ENCODE measurements at regions not wholly inside any gene's neighbourhood (a gene's known extent, or its start where the extent isn't known, plus 50 kb on each side); places are given as distances from the start of the nearest gene placed in this dataset.

DNA sequence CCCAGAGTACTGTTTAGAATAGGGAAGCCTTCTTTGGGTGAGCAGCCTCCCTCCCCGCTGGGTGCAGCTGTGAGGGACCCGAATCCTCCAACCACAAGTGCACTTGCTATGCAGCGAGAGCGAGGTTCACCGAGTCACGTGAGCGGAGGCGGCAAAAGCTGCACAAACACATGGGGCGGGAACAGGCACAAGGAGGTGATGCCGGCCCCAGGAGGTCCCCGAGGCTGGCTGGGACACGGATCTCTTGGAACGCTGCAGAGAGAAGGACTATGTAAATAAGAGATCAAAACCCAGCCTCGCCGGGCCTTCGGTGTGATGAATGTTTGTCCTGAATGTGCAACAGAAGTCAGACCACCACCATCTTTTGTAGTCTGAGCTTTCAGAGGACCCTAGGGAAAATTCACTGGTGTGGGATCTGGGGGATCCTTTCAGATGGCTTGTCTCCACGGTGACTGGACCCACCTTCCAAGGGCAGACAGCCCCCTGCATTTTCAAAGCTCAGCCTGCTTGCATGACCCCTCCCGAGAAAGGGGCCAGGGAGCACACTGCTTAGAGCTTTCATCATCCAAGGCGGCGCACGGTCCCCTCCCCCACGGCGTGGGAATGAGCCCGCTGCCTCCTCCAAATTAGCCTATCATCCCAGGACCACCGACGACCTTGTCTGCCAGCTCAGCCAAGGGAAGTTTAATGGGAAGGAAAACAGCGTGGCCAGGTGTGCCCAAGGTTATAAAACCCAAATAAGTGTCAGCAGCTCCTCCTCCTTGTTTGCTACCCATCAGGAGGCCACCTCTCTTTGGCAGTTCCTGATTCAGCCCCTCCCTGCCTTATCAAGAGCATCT, 327.7 kb downstream of the CXCL12 start:
- DNase-seq = no peak

DNA sequence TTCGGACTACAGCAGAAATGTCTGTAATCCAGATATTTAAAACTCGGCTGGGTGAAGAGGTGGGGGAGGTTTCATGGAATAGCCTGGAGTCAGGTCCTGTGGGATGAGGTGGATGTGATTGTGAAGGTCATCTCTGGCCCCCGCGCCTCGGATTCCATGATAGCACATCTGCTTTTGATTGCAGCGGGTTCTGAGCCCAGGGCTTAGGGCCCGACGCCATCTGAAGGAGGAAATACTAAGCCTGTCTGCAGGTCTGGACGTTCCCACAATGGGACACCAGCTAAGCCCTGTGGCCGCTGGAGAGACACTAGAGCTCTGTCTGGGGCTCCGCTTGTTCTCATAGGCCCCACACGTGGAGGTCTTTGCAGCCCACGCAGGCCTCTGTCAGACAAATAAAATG, 328.7 kb downstream of the CXCL12 start:
- no peak for DNase-seq

DNA sequence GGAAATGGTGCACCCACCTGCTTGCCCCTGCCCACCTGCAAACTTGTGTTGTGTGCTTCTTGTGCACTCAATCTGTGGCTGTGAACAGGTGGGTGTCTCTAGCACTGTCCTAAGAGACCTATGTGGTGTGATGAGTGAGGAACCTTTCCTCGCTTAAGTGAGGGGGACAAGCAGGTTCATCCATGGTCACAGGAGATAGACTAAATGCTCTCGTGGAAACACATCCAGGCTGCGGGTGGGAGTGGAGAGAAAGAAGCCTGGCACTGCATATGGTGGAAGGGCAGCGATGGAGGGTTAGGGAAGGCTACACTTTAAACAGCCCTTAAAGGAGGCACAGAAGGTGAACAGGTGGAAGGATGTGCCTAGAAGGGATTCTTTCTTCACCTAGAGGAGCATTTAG, 330.9 kb downstream of the CXCL12 start:
- no peak for DNase-seq

DNA sequence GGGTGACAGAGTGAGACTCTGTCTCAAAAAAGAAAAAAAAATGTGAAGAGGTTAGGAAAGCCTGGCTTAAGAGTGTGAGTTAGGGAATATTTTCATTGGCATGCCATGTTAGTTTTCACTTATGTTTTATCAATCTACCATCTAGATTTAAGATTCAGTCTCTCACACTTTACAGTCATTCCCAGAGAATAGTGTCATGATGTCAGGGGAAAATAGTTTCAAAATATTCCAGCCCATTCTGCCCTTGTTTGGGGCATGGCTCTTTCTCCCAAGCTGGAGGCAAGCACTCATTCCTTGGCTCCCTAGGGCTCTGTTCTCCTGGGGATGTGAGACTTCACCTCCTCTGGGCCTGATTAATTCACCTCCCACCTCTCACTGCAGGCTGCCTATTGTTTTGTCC, 331.5 kb downstream of the CXCL12 start:
- no peak for DNase-seq

DNA sequence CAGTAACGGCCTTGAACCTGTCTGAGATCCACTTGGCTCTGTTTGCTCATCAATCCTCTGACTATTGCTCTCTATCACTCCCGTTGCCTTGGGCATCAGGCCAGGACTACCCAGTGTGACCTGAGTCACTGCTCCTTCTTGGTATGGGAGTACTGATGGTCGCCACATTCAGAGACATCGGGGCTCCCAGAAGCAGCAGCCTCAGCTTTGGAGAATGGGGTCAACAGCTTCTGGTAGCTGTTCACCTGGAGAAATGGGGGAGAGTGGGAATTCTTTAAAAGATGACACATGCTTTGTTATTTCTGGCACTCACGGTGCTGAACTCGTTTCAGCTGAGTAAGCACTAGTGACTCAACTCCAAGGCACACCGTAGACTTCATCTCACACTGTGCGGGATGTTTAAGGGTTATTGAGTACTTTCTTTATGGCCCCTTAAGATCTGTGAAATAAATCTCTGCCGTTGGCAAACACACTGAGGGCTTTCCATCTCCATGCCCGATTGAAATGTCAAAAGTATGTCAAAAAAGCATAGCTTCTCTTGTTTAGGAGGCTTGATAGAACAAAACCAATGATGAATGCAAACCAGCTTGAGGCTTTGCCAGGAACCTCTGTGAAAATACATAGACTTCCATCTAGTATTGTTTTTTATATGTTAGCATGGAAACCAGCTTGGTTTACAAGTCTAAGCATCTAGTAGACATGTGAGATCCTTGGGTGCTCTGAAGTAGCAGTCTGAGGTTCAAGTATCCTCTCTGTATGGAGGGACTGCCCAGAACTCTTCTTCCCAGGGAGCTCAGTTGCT, 333.1 kb downstream of the CXCL12 start:
- DNase-seq = no peak

DNA sequence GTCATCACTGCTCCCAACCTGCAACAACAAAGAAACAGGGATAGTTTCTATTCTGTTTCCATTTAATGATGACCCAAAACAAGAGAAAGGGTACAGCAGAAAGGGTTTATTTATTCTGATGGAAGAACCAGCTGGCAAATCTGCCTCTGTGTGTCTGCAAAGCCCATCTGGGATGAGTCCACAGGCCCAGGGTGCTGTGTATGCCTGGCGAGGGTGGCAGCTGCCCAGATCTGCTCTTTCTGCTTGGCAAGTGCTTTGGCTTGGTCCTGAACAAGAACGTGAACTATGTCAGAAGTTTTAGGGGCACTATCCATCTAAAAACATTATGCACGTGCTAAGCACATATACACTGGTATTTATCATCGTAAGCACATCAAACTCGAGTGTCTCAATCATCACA, 333.8 kb downstream of the CXCL12 start:
- no peak for DNase-seq

DNA sequence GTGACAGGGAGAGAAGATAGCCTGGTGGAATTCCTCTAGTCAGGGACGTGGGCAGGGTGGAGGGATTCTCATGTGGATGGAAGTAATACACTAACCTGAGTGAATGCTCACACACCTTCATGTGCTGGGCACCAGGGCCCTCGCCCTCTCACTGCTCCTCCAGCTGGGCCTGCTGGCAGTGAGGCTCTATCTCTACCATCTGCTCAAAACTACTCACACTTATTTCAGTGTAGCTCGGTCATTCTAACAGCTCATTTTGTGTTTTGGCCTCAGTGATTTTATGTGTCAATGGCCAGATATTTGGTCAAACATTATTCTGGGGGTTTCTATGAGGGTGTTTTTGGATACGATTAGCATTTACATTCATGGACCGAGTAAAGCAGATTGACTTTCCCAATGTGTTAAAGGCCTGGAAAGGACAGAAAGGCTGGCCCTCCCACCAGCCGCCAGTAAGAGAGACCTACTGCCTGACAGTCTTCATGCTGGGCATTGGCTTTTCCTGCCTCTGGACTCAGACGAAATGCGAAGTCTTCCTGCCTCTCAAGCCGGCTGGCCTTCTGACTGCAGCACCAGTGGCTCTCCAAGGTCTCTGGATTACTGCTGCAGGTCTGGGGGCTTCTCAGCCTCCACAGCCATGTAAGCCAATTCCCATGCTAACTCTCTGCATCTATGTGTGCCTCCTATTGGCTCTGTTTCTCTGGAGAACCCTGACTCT, 335.4 kb downstream of the CXCL12 start:
- DNase-seq = no peak

DNA sequence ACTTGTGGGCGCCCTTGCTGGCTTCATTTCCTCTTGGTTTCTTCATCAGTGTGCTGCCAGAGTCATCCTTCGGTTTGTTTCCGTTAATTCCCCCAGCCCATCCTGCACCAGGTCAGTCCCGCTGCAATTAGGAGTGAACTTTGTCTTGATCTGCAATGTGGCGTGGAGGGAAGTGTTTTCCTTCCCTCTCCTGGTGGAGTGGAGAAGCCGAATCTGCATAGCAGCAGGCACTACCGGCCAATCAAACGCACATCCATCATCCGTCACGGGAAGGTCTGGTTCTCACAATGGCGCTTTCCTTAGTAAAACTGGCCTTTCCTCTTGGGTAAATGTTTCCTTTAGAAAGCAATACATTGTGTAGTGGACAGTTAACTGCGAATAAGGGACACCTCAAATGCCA, 337.5 kb downstream of the CXCL12 start:
- DNase-seq = no peak

DNA sequence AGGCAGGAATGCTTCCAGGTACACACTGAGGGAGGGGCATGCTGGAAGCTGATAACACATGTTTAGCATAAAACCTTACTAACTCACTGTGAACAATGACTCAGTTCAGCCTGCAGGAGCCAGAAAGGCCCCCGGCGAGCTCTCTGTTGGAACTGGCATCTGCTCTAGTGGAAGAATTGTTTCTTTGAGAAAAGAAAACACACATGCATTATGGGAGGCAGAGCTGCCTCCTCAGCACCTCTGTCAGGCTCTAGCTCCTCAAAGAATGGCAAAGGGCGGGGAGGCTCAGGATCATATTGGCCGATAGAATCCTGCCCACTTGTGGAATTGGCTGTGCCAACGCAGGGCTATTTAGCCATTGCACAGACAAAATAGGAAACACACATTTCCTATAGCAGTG, 338.3 kb downstream of the CXCL12 start:
- DNase-seq = no peak

DNA sequence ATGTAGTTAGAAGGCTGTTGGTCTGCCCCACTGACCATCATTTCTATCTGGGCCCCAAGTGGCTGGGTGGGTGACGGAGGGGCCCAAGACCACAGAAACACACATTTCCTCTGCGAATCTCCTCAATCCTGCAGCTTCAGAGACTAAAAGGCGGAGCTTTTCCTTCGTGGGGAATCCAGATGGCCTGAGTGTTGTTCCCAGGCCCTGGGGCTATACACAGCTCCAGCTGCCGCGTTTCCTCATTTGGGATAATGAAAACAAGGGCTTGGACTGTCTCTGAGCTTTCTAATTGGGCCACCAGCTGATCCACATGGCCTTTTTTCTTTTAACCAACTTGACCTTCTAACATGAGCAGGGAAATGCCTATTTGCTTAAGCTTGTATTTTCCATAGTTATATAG, 339.9 kb downstream of the CXCL12 start:
- DNase-seq = no peak

DNA sequence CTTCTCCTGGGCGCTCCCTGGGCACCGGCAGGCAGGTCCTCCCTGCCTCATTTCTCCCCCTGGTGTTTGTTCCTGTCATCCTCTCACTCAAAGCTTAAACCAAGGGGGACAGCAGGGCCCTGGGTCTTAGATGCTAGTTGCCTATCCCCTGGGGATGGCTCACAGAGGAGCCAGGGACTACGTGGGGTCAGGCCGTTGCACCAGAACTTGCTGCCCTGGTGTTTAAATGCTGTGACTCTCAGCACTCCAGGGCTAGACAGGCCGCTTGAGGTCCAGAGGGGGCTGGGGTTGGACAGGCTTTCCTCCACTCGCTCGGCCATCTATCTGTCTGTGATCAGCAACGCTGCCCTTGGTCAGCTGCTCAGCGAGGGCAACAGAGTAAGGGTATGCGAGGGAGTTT, 340.3 kb downstream of the CXCL12 start:
- no peak for DNase-seq

DNA sequence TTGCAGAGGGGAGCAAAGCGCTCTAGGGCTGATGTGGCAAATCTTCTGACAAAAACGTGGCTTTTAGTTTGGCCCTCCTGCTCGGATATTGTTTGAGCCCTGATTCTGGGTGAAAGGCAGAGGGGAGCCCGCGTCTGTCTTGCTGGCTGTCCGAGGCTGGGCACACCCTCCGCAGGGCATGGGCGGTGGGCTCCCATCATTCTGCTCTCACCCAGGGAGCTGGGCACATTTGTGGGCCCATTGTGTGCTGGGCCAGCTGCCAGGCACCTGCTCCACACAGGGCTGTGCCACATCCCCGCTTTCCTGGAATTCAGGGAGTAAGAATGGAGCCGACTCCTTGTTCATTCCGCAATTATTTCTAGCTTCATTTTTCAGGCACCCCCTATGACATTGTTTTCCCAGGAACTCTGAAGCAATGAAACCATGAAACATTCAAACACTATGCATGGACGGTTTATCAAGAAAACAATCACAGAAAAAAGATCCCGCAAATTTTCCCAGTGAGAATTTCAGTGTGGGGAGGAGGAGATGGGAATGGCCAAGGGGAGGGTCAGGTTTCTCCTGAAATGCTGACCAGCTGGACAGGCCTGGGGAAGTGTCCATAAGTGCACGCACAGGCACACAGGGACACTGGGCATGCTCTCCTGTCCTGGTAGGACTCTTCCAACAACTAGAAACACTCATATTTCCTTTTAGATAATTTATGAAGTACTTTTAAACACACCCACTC, 341.1 kb downstream of the CXCL12 start:
- DNase-seq = no peak

DNA sequence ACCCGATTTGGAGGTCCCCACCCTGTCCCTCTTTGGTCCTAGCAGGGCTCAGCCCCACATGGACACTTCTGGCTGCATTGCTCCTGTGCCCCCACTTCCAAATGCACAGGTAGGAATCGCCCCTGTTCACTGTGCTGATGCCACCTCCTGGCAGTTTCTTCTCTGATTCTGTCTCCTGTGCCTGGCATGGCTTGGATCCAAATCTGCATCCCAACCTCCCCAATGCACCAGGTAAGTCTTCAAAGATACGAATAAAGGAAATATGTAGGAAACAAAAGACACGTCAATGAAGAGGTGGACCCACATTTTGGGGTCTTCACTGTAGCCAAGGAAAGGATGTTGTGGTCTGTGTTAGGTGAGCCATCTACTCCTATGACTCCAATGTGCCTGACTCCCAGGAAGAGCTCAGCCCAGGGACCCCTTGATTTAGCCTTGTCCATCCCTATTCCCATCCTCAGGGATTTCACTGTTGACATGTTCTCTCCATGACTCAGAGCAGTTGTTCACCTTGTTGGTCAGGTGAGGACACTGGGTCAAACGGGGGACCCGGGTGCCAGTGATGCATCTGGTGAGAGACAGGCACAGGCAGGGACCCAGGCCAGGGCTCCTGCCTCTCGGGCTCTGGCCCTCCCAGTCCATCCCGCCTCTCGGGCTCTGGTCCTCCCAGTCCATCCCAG, 341.8 kb downstream of the CXCL12 start:
- DNase-seq = no peak

DNA sequence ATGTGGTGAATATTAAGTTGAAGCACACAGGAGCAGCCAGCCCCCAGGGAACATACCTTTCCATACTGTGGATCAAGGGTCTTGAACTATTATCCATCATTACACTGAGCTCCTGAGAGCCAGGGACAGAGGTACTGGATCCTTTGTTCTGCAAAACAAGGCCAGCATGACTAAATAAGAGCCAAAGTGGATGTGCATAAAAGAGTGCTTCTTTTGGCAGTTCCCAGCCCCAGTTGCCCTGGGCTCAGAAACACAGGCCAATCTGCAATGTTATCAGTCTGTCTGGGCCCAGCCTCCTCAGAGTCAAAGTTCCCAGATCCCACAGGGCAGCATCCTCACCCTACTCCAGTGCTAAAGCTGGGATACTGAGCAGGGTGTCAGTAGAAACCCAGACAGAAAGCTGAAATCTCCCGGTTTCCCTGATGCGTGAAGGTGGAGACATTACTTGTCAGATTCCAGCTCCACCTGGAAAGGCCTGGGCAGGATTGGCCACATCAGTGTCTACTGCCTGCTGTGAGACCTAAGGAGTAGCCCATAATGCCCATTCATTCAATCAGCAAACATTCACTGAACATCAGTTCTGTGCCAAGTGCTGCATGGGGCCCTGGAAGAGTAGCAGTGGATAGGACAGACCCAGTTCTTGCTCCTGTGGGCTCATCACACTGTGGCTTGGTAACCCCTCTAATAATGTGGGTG, 342.7 kb downstream of the CXCL12 start:
- no peak for DNase-seq

DNA sequence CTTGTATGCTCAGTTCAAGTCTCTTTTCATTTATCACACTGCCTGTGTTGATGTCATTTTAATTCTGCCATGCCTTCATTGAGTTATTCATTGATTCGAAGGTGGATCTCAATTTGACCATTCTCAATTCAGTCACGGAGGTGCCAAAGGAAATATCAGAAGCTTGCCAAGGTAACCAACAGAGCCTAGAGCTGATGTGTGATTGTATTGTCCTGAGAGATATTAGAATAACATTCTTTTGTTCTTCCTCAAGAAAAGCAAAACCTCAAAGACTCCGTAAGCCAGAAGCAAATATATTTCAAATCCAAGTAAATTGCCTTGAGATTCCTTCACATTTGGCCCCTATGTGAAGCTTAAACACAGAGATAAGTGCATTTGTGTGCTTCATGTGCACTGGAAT, 345.3 kb downstream of the CXCL12 start:
- DNase-seq = no peak

DNA sequence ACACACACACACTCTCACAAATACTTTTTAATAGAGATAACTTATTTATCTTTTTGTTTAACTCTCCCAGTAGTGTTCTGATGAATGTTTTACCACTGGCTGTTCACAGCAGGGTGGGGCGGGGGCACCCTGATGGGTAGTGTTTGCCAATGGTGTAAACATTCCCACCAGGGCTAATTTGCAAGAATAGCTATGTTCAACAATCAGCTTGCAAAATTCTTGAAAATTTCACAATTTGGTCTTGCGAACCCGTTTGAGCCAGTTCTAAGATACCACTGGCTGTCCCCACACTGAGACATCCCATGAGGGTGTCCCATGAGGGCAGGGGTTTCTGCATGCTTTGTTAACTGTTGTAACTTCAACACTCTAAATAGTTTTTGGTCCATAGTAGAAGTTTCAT, 348.5 kb downstream of the CXCL12 start:
- no peak for DNase-seq

DNA sequence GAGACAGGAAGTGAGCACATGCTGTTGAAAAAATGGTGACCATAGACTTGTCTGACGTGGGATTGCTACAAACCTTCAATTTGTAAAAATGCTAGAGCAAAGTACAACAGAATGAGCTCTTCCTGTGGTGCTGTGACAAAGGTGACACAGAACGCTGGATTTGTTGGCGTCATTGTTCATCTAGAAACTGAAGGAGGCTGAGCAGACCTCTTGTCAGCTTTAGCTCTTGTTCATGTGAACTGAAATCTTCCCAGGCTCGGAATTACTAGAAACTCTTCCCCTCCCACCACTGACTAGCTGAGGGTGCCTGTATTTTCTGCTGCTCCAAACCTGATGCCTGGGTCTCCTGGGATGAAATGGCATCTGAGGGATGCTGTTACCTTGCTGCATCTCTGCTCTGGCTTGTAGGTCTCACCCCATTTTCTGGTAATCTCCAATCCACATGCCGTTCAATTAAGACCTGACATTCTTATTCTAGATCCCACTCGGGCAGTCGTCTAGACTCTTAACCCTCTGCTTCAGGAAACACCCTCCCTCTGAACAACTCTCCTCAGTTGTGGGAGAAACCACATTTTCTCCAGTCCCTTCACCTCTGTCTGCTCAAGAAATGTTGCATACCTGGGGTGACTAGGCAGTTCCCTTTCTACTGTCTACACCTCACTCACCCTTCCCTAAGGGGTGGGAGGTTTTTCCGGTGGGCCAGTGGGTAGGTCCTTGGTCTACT, 349.3 kb downstream of the CXCL12 start:
- DNase-seq = no peak

DNA sequence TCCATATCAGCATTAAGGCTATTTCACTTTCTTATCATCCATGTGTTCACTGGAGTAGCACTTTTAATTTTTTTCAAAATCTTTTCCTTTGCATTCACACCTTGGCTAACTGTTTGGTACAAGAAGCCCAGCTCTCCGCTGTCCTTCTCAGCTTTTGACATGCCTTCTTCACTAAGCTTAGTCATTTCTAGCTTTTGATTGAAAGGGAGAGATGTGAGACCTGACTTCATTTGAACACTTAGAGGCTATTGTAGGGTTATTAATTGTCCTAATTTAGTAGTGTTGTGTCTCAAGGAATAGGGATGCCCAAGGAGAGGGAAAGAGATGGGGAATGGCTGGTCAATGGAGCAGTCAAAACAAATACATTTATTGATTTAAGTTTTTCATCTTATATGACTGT, 350.0 kb downstream of the CXCL12 start:
- DNase-seq = no peak

DNA sequence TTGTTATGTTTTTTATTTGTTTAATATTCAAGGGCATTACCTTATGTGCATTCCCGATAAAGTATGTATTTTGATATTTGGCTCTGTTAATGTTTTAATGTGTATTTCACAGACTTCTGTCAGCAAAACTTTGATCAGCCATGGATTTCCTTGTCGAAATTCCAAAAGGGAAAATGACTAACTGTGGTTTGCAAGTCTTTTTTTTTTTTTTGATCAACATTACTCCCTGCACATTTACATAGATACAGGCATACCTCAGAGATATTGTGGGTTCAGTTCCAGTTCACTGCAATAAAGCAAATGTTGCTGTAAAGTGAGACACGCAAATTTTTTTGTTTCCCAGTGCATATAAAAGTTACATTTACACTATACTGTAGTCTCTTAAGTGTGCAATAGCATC, 351.9 kb downstream of the CXCL12 start:
- DNase-seq = no peak

DNA sequence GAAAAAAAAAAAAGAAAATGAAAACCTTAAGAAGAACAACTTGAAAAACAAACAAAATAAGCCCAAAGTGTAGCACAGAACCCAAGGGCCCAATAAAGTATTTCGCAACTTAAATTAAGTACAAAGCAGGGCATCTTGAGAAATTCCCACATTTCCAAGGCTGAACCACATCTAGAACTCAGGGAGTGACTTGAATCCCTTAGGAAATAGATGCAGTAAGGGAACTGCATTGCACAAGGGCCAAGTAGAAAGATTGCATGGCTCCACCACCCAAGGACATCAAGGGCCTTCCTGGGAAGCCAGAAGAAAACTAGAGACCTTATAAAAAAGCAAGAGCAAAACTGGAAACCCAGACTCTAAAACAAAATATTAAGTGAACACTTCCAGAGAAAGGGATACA, 352.7 kb downstream of the CXCL12 start:
- no peak for DNase-seq
